ENCODE measurements at regions not wholly inside any gene's neighbourhood (a gene's known extent, or its start where the extent isn't known, plus 50 kb on each side); places are given as distances from the start of the nearest gene placed in this dataset.

GRCh38 chrX:97766501-97767095 is 882.9 kb downstream of the RPA4 start:
- DNase-seq, result no peak

GRCh38 chrX:97787311-97787710 is 903.6 kb downstream of the RPA4 start:
- DNase-seq, result no peak

GRCh38 chrX:97787849-97788248 is 904.1 kb downstream of the RPA4 start:
- DNase-seq, result no peak

DNA sequence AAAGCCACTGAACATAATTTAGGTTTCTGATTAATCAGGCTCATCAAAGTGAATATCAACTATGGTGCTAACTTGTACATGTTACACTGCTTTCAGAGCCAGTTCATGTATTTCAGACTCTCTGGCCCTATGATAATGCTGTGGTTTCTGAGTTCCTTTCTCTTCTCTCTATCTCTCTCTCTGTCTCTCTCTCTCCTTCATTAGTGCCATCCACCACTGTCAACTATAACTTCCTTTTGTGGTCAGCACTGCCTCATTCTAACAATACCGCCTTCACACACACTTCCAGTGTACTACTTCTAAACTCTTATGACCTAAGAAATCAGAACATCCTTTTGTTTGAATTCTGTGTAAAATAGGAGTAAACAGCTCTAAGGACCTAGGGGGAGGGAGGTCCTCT is 907.1 kb downstream of the RPA4 start:
- no peak for DNase-seq

GRCh38 chrX:97797076-97797475 is 913.4 kb downstream of the RPA4 start:
- DNase-seq, result no peak

- DNase-seq, result no peak
These were observed 922.5 kb downstream of the RPA4 start for GRCh38 chrX:97806238-97806637.

DNA sequence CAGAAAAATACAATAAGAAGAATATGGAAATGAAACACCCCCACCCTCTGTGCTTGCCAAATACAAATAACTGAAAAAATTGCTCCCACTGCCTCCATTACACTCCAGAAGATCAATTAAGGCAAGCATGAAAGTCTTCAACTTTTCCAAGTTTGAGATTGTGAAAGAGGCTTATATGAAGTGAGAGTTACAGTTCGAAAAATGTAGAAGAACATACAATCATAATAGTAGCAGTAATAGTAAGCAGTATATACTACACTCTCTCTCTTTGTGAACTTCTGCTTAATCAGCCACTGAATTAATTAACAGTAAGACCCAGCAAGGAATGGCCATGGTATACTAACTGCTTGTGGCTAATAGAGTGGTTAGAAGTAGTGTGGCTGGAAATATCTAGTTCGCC is 923.2 kb downstream of the RPA4 start:
- DNase-seq, result no peak

DNA sequence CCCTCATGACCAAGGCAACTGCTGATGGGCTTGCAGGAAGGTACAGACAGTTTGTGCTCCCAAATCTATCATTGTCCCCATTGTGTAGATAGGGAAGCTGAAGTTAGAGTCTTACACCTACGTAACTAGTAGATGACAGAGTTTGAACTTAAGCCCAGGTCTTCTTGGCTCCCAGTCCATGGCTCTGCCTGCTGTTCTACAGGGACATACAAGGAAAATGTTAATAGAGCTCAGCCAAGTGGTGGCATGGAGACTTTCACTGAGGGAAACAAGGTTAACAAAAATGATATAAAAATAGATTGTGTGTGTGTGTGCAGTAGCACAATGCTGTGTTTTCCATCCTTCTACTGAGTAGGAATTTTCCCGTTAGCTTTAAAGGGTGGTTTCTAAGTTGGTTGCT is 936.5 kb downstream of the RPA4 start:
- DNase-seq, result no peak

- DNase-seq, result no peak
These were observed 944.8 kb downstream of the RPA4 start for GRCh38 chrX:97828471-97828870.

- no peak for DNase-seq
These were observed 952.3 kb downstream of the RPA4 start for GRCh38 chrX:97835969-97836368.

DNA sequence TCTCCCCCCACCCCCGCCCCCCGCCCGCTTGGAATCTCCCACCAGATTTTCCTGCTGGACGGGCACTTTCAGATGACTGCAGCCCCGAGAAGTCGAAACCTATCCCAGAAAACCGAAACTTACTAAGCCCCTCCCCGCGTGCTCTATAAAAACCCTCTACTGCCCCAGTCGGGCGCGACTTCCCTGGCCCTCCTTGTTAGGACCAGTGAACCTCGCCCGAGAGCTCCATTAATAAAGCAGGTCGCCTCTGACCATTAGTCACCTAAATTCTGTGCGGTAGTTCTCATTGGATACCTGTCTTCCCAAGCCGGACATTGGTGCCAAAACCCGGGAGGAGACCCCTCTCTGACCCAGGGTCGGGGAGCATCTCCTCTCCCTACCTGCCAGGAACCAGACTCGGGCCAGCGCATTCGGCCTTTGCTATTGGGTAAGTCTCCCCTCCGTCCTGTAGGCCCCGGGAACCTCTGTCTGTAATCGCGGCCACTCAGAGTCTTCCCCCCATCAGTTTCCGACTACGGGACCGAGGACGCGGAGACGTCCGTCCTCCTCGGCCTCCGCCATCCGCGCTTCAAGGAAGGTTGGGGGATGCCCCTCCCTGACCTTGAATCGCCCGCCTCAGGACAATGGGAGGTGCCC is 958.0 kb downstream of the RPA4 start:
- no peak for DNase-seq

- no peak for DNase-seq
These were observed 958.9 kb downstream of the RPA4 start for GRCh38 chrX:97842468-97843199.

GRCh38 chrX:97843200-97843811 is 959.6 kb downstream of the RPA4 start:
- DNase-seq, result no peak

DNA sequence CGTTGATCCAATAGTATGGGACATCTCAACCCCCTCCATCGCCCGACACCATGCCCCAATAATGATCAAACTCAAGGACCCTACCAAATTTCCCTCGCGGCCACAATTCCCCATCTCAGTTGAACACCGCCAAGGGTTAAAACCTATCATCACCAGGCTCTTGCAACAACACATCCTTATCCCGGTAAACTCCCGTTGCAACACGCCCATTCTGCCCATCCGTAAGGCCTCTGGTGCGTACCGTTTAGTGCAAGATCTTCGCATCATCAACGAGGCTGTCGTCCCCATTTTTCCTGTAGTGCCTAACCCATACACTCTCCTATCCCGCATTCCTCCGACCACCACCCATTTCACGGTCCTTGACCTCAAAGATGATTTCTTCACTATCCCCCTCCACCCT is 960.5 kb downstream of the RPA4 start:
- no peak for DNase-seq

- no peak for DNase-seq
These were observed 961.2 kb downstream of the RPA4 start for GRCh38 chrX:97844943-97845342.

DNA sequence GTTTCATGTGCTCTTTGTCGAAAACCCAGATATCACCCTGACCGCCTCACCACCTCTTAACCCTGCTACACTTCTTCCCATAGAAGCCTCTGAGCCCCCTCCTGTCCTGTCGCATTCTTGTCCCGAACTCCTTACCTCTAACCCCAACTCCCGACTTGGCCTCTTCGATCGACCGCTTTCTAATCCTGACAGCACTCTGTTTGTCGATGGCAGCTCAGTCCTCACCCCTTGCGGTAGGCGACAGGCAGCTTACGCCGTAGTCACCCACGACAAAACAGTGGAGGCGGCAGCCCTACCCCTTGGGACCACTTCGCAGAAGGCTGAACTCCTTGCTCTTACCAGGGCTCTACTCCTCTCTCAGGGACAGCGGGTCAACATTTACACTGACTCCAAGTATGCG is 961.7 kb downstream of the RPA4 start:
- no peak for DNase-seq

DNA sequence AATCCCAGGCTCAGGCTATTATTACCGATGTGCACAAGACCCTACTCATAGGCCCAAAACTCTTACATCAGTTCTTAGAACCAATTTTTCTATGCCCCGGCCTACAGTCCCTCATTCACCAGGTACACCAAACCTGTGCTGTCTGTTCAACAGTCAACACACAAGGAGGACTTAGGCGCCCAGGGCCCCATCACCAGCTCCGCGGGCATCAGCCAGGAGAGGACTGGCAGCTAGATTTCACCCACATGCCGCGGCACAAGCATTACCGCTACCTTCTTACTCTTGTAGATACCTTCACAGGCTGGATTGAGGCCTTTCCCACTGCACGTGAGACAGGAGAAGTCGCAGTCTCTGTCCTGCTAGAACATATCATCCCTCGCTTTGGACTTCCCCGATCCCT is 962.5 kb downstream of the RPA4 start:
- DNase-seq, result no peak

DNA sequence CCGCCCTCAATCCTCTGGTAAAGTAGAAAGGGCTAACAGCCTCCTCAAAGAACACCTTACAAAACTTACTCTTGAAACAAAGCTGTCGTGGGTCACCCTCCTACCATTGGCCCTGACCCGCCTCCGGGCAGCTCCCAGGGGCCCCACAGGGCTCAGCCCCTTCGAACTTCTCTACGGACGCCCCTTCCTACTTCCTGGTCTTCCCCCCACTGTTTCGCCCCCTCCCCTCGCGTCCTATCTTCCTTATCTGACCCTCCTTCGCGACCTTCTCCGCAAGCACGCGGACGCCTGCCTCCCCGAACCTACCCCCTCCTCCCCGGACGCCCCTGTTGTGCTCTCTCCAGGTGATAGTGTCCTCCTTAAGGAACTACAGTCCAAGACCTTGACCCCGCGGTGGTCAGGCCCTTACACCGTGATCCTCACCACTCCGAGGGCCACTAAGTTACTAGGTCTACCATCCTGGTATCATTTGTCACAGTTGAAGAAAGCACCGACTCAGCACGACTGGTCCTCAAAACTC is 963.1 kb downstream of the RPA4 start:
- DNase-seq, result no peak

DNA sequence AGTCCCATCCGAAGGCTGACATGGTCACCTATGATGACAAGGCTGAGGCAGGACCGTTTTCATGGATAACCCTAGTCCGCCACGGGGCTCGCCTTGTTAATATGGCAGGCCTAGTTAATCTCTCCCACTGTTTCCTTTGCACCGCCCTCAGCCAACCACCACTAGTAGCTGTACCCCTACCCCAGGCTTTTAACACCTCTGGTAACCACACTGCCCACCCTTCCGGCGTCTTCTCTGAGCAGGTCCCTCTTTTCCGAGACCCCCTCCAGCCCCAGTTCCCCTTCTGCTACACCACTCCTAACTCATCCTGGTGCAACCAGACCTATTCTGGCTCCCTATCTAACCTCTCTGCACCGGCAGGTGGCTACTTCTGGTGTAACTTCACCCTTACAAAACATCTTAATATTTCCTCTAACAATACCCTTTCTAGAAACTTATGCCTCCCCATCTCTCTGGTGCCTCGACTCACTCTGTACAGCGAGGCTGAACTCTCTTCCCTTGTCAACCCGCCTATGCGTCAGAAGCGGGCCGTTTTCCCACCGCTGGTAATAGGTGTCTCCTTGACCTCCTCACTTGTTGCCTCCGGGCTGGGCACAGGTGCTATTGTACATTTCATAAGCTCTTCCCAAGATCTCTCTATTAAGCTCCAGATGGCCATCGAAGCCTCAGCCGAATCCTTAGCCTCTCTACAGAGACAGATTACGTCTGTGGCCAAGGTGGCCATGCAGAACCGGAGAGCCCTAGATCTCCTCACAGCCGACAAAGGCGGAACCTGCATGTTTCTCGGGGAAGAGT is 964.4 kb downstream of the RPA4 start:
- no peak for DNase-seq

DNA sequence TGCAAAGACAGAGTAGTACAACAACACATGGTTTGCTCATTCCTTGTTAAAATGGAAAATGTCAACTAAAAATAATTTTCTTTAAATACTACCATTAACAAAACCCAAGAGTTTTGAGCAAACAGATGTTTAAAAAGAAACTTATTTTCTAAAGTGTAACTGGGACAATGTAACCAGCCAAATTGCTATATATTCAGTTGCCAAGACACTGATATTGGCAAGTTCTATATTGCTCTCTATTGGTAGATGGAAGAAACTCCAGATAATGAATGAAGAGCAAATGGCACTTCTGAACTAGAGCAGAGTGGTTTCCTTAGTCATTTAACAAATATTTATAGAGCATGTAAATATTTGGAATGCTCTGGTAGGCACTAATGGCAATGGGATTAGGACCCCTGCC is 966.2 kb downstream of the RPA4 start:
- no peak for DNase-seq

DNA sequence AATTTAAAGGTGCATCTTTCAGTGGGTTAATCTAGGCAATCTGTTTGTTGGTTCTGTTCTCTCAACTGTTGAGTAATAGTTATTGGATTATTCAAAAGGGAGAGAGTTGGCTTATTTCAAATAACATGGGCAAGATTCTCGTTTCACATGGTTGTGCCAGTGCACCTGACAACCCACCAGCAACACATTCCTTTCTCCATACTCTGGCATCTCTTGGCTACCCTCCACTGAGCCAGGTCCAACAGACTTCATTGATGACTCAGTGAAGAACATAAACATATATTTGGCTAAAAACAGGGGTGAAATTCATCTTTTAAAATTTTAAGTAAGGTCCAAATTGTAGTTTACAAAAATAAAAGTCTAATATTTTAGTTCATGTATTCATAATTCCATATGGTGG is 967.2 kb downstream of the RPA4 start:
- DNase-seq, result no peak

DNA sequence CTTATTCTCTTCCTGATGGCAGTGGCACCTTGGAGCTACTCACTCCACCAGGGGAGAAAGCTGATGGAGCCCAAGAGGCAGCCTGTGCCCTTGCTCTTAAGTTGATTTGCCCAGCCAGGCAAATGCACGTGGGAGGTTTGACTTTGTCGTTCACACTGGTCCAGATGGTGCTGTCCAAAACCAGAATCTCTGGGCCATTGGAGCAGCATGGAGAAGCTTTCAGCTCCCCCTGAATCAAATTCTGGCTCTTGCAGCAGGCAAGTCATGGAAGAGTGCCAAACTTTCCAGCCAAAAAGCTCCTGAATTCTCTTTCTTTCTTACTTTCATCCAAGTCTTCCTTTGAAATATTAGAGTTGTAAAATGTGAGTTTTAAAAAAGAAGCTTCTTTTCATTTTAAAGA is 970.4 kb downstream of the RPA4 start:
- DNase-seq, result peak; percentile 25

DNA sequence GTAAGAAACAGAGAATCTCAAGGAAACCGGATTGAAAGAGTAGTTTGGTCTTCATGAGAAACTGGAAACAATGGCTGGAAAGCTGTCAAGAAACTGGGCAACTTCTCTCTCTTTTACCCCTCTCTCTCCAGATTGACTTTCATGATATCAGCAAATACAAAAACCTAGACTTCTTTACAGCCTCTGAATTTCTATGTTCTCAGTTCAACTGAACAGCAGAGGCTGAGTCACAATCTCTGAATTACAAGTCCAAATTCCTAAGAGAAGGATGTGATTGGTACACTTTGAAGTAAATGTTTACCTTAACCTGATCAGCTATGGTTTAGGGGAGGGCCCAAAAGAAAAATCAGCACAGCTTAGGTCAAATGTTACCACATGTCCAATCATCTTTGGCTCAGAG is 974.9 kb downstream of the RPA4 start:
- DNase-seq, result no peak

Measured in right hindlimb (tissue), 1 donor.